SJCRH30 (cell line): ENCODE measurements at regions not wholly inside any gene's neighbourhood (a gene's known extent, or its start where the extent isn't known, plus 50 kb on each side); places are given as distances from the start of the nearest gene placed in this dataset.
"Not testable (repeated sequence)": the region's sequence is repeated elsewhere in the genome, so short reads cannot be mapped to it uniquely, and the experiment has no call there.

ENCODE experiments used
- DNase-seq, 2 experiments: peaks; one replicate each; pipeline ENCODE4 v3.0.0-alpha.2; 2015 to 2020
- H3K27ac ChIP-seq: fragments of 250-450 bp; sonication (Bioruptor Pico); 2 replicates; pipeline ENCODE4 v1.5.1; 2020; ENCODE audit warnings: mild to moderate bottlenecking, moderate library complexity
- H3K27me3 ChIP-seq: fragments of 250-450 bp; sonication (Bioruptor Pico); 2 replicates; pipeline ENCODE4 v1.5.1; 2020; ENCODE audit warnings: mild to moderate bottlenecking, moderate library complexity
- H3K36me3 ChIP-seq: fragments of 250-450 bp; sonication (Bioruptor Pico); 2 replicates; pipeline ENCODE4 v1.5.1; 2020; ENCODE audit warnings: mild to moderate bottlenecking, moderate library complexity
- H3K4me1 ChIP-seq: fragments of 250-450 bp; sonication (Bioruptor Pico); 2 replicates; pipeline ENCODE4 v1.5.1; 2020; ENCODE audit warnings: mild to moderate bottlenecking, moderate library complexity
- H3K4me3 ChIP-seq: fragments of 250-450 bp; sonication (Bioruptor Pico); 2 replicates; pipeline ENCODE4 v1.5.1; 2020; ENCODE audit warnings: mild to moderate bottlenecking, moderate library complexity
- H3K9me3 ChIP-seq: fragments of 250-450 bp; sonication (Bioruptor Pico); replicated peaks from 2 replicates; pipeline ENCODE4 v1.5.1; 2020; ENCODE audit warnings: mild to moderate bottlenecking, moderate library complexity

- Histone ChIP-seq H3K27me3 (no peaks in the 10 kb centered on the region; the same call in 1 of the 2 replicates), H3K4me3 (no peak overlapping the region), H3K27ac (no peak overlapping the region), H3K9me3 (no peaks in the 10 kb centered on the region), H3K4me1 (no peaks in the 10 kb centered on the region), H3K36me3 (no peaks in the 10 kb centered on the region)
- no peak for DNase-seq
These were observed 66.0 kb upstream of the LHX5 start for GRCh38 chr12:113537751-113538087.

- Histone ChIP-seq H3K9me3 (no peaks in the 10 kb centered on the region), H3K4me3 (no peak overlapping the region), H3K4me1 (no peaks in the 10 kb centered on the region), H3K27ac (no peak overlapping the region), H3K27me3 (no peaks in the 10 kb centered on the region; the same call in 1 of the 2 replicates), H3K36me3 (no peaks in the 10 kb centered on the region)
- DNase-seq = no peak
These were observed 65.5 kb upstream of the LHX5 start for GRCh38 chr12:113537046-113537750.

GRCh38 chr12:113535100-113535499 lies 63.4 kb upstream of the LHX5 start:
- DNase-seq = no peak
- no peaks in the 10 kb centered on the region; the same call in 1 of the 2 replicates for H3K27me3 ChIP-seq
- H3K4me3 ChIP-seq = no peak overlapping the region
- H3K27ac ChIP-seq = no peak overlapping the region
- no peaks in the 10 kb centered on the region for H3K9me3 ChIP-seq
- H3K36me3 ChIP-seq = no peaks in the 10 kb centered on the region
- H3K4me1 ChIP-seq = no peaks in the 10 kb centered on the region

GRCh38 chr12:113534555-113534954 lies 62.9 kb upstream of the LHX5 start:
- H3K27me3 ChIP-seq = no peaks in the 10 kb centered on the region; the same call in 1 of the 2 replicates
- no peak overlapping the region for H3K4me3 ChIP-seq

GRCh38 chr12:113533842-113534375 lies 62.2 kb upstream of the LHX5 start:
- Histone ChIP-seq H3K9me3 (no peaks in the 10 kb centered on the region), H3K4me1 (no peaks in the 10 kb centered on the region), H3K27ac (no peak overlapping the region), H3K36me3 (no peaks in the 10 kb centered on the region), H3K27me3 (no peaks in the 10 kb centered on the region; the same call in 1 of the 2 replicates), H3K4me3 (no peak overlapping the region)
- DNase-seq = no peak

More at GRCh38 chr12:113534555-113534954, 62.9 kb upstream of the LHX5 start:
- no peaks in the 10 kb centered on the region for H3K4me1 ChIP-seq
- no peaks in the 10 kb centered on the region for H3K9me3 ChIP-seq
- DNase-seq = no peak
- no peak overlapping the region for H3K27ac ChIP-seq
- no peaks in the 10 kb centered on the region for H3K36me3 ChIP-seq

- H3K27me3 ChIP-seq = no peaks in the 10 kb centered on the region; the same call in 1 of the 2 replicates
- H3K27ac ChIP-seq = no peak overlapping the region
- H3K4me1 ChIP-seq = no peaks in the 10 kb centered on the region
- H3K36me3 ChIP-seq = no peaks in the 10 kb centered on the region
- no peak overlapping the region for H3K4me3 ChIP-seq
- no peak for DNase-seq
- H3K9me3 ChIP-seq = no peaks in the 10 kb centered on the region
These were observed 60.6 kb upstream of the LHX5 start for GRCh38 chr12:113532292-113532691.

GRCh38 chr12:113531073-113531472 lies 59.4 kb upstream of the LHX5 start:
- not testable (repeated sequence) for H3K9me3 ChIP-seq, DNase-seq, H3K27ac ChIP-seq, H3K27me3 ChIP-seq, H3K36me3 ChIP-seq, H3K4me1 ChIP-seq, H3K4me3 ChIP-seq

- no peaks in the 10 kb centered on the region for H3K9me3 ChIP-seq
- H3K27me3 ChIP-seq = no peaks in the 10 kb centered on the region; the same call in 1 of the 2 replicates
- peak in 1 of 2 experiments; percentile 2 for DNase-seq
- H3K4me1 ChIP-seq = no peaks in the 10 kb centered on the region
- no peak overlapping the region for H3K4me3 ChIP-seq
- no peaks in the 10 kb centered on the region for H3K36me3 ChIP-seq
- no peak overlapping the region for H3K27ac ChIP-seq
These were observed 57.1 kb upstream of the LHX5 start for GRCh38 chr12:113528606-113529293.

GRCh38 chr12:113525066-113525465 lies 53.4 kb upstream of the LHX5 start:
- Histone ChIP-seq H3K4me1 (no peaks in the 10 kb centered on the region), H3K9me3 (no peaks in the 10 kb centered on the region), H3K27ac (no peak overlapping the region), H3K27me3 (peaks cover 11% of the 10 kb centered on the region; the same call in 1 of the 2 replicates), H3K36me3 (no peaks in the 10 kb centered on the region), H3K4me3 (no peak overlapping the region)
- DNase-seq = no peak

- H3K36me3 ChIP-seq = no peaks in the 10 kb centered on the region
- H3K4me3 ChIP-seq = no peak overlapping the region
- H3K27me3 ChIP-seq = peaks cover 11% of the 10 kb centered on the region; the same call in 1 of the 2 replicates
- no peaks in the 10 kb centered on the region for H3K4me1 ChIP-seq
- H3K9me3 ChIP-seq = no peaks in the 10 kb centered on the region
- DNase-seq = no peak
- no peak overlapping the region for H3K27ac ChIP-seq
These were observed 52.8 kb upstream of the LHX5 start for GRCh38 chr12:113524495-113524894.

GRCh38 chr12:113521708-113522107 lies 50.0 kb upstream of the LHX5 start:
- Histone ChIP-seq H3K36me3 (no peaks in the 10 kb centered on the region), H3K4me3 (no peak overlapping the region), H3K4me1 (no peaks in the 10 kb centered on the region), H3K27ac (no peak overlapping the region), H3K27me3 (peaks cover 15% of the 10 kb centered on the region; the same call in 1 of the 2 replicates), H3K9me3 (no peaks in the 10 kb centered on the region)
- no peak for DNase-seq
